ENCODE measurements at regions not wholly inside any gene's neighbourhood (a gene's known extent, or its start where the extent isn't known, plus 50 kb on each side); places are given as distances from the start of the nearest gene placed in this dataset.
"Not testable (repeated sequence)": the region's sequence is repeated elsewhere in the genome, so short reads cannot be mapped to it uniquely, and the experiment has no call there.

GRCh38 chr1:238913210-238913609, 473.2 kb upstream of the CHRM3 start:
- no peaks in the 10 kb centered on the region for H3K4me1 ChIP-seq (replicated peaks in 1 of 2)
- intact Hi-C loops (cut with DNase I) = no loop called here
- no peak overlapping the region for H3K27ac ChIP-seq
- DNase-seq = no peak
- TF ChIP-seq POLR2A (IDR thresholded peaks at IDR 0.05) (no peak), CTCF (IDR thresholded peaks at IDR 0.05) (no peak)
- H3K9me3 ChIP-seq (replicated peaks in 1 of 3) = no peaks in the 10 kb centered on the region
- 70 to 80% (median 79%) methylated on average over 2 of the region's 2 CpGs for WGBS, 4 donors
- no peak overlapping the region for H3K4me3 ChIP-seq
- no peaks in the 10 kb centered on the region for H3K27me3 ChIP-seq
- no peaks in the 10 kb centered on the region for H3K36me3 ChIP-seq (replicated peaks in 1 of 2)

GRCh38 chr1:238912148-238912547, 474.2 kb upstream of the CHRM3 start:
- no peaks in the 10 kb centered on the region for H3K36me3 ChIP-seq (replicated peaks in 1 of 2)
- DNase-seq = no peak
- TF ChIP-seq POLR2A (IDR thresholded peaks at IDR 0.05) (no peak), CTCF (IDR thresholded peaks at IDR 0.05) (no peak)
- H3K4me3 ChIP-seq = no peak overlapping the region
- H3K9me3 ChIP-seq (replicated peaks in 1 of 3) = no peaks in the 10 kb centered on the region
- H3K4me1 ChIP-seq (replicated peaks in 1 of 2) = no peaks in the 10 kb centered on the region
- no peak overlapping the region for H3K27ac ChIP-seq
- 64 to 76% (median 67%) methylated on average over 1 of the region's 1 CpG for WGBS, 4 donors
- H3K27me3 ChIP-seq = no peaks in the 10 kb centered on the region
- intact Hi-C loops (cut with DNase I) = no loop called here

GRCh38 chr1:238902752-238903151, 483.6 kb upstream of the CHRM3 start:
- H3K4me1 ChIP-seq (replicated peaks in 1 of 2); H3K27me3 ChIP-seq; H3K27ac ChIP-seq; H3K4me3 ChIP-seq; H3K9me3 ChIP-seq (replicated peaks in 1 of 3); DNase-seq; intact Hi-C loops (cut with DNase I); H3K36me3 ChIP-seq (replicated peaks in 1 of 2): not testable (repeated sequence)
- 83 to 92% (median 85%) methylated on average over 8 of the region's 8 CpGs for WGBS, 4 donors

- no peaks in the 10 kb centered on the region for H3K4me1 ChIP-seq (replicated peaks in 1 of 2)
- no peaks in the 10 kb centered on the region for H3K9me3 ChIP-seq (replicated peaks in 1 of 3)
- H3K27me3 ChIP-seq = no peaks in the 10 kb centered on the region
- TF ChIP-seq POLR2A (IDR thresholded peaks at IDR 0.05) = no peak
- TF ChIP-seq CTCF (IDR thresholded peaks at IDR 0.05) = no peak
- H3K4me3 ChIP-seq = no peak overlapping the region
- H3K36me3 ChIP-seq (replicated peaks in 1 of 2) = no peaks in the 10 kb centered on the region
- DNase-seq = no peak
- H3K27ac ChIP-seq = no peak overlapping the region
- 87 to 92% (median 89%) methylated on average over 6 to 8 of the region's 8 CpGs for WGBS, 4 donors
- intact Hi-C loops (cut with DNase I) = no loop called here
These were observed 486.0 kb upstream of the CHRM3 start for GRCh38 chr1:238900334-238900865.

DNA sequence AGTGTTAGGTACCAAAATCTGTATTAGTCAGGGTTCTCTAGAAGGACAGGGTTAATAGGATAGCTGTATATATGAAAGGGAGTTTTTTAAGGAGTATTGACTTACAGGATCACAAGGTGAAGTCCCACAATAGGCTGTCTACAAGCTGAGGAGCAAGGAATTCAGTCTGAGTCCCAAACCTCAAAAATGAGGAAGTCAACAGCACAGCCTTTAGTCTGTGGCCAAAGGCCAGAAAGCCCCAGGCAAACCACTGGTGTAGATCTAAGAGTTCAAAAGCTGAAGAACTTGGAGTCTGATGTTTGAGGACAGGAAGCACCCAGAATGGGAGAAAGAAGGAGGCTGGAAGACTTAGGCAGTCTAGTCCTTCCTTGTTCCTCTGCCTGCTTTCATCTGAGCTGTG, 487.5 kb upstream of the CHRM3 start:
- Histone ChIP-seq H3K36me3 (replicated peaks in 1 of 2) (no peaks in the 10 kb centered on the region), H3K4me1 (replicated peaks in 1 of 2) (no peaks in the 10 kb centered on the region), H3K9me3 (replicated peaks in 1 of 3) (no peaks in the 10 kb centered on the region), H3K27ac (no peak overlapping the region), H3K27me3 (no peaks in the 10 kb centered on the region), H3K4me3 (no peak overlapping the region)
- no peak for DNase-seq
- no peak for TF ChIP-seq POLR2A (IDR thresholded peaks at IDR 0.05)
- no peak for TF ChIP-seq CTCF (IDR thresholded peaks at IDR 0.05)
- intact Hi-C loops (cut with DNase I) = no loop called here

Measured in adrenal gland (tissue), 9 donors.